DMS 273 treated with DMSO at 0.1 percent for 48 hours (cell line): ENCODE measurements at regions not wholly inside any gene's neighbourhood (a gene's known extent, or its start where the extent isn't known, plus 50 kb on each side); places are given as distances from the start of the nearest gene placed in this dataset.
"Not testable (repeated sequence)": the region's sequence is repeated elsewhere in the genome, so short reads cannot be mapped to it uniquely, and the experiment has no call there.

Experiments
- DNase-seq: peaks from one replicate; lab custom pipeline; 2025; lab: John Stamatoyannopoulos, UW

GRCh38 chr12:30203981-30204380 lies 420.2 kb upstream of the TMTC1 start:
- no peak for DNase-seq

DNA sequence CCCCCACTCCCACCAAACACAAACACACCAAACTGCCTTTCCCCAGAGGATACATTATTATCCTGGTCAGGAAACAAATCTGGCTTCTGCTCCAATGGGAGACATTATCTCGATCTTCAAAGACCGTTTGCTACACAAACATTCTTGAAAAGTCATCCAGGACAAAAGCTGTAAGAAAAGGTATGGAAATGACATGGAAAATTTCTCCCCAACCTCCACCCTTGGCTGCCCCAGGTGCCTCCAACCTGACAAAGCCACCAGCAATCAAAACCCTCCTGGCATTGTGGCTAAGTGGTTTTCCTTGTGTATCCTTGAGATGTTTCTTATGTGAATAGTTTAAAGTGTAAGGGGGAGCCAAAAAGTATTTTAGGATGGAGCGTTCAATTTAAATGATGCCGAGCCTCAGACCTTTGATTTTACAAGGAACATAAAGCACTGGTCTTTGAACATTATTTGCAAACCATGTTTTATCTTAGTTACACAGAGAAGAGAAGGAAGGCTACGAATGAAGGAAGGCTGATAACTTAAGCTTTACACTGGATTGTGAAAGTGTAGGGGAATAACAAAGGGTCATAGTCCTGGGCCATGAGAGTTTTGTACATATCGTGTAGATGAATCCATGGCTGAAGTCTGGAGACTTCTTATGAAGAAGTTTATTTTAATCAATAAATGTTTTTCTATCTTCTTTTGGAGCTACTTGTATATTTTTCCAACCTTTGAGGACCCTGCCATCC lies 418.9 kb upstream of the TMTC1 start:
- DNase-seq: no peak

GRCh38 chr12:30201301-30202160 lies 417.8 kb upstream of the TMTC1 start:
- no peak for DNase-seq

- DNase-seq: no peak
These were observed 417.1 kb upstream of the TMTC1 start for GRCh38 chr12:30200864-30201263.

GRCh38 chr12:30197392-30198057 lies 413.8 kb upstream of the TMTC1 start:
- DNase-seq: no peak

DNA sequence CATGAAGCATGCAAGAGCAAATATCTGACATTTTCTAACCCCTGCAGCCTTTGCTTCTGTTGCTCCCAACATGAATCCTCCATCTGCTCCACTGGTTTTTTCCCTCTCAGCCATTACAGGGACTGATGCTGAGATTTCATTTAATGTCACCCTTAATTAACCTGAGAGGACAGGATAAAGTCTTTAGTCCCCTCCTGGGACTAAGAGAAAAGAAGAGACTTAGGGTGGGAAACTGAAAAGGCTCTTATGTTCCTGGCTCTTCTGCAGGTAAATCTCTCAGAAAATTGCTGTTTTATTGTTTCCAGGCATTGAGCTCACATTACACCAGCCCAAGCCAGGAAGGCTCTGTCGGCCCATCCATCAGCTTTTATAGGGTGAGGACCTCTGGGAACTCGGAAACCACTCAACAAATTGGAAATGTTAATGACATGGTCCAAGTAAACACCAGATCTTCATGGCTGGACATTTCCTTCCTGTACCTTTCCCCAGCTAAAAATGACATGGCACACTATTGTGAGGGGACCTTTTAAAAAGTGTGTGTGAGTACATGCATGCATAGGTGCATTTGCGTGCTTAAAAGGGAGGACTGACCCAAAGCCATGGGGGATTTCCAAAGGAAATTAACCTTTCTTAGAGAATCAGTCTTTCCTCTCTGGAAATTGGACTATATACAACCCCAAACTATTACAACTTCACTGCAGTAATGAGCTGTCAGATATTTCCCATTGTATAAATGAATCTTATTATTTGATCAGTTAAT lies 408.1 kb upstream of the TMTC1 start:
- no peak for DNase-seq

DNA sequence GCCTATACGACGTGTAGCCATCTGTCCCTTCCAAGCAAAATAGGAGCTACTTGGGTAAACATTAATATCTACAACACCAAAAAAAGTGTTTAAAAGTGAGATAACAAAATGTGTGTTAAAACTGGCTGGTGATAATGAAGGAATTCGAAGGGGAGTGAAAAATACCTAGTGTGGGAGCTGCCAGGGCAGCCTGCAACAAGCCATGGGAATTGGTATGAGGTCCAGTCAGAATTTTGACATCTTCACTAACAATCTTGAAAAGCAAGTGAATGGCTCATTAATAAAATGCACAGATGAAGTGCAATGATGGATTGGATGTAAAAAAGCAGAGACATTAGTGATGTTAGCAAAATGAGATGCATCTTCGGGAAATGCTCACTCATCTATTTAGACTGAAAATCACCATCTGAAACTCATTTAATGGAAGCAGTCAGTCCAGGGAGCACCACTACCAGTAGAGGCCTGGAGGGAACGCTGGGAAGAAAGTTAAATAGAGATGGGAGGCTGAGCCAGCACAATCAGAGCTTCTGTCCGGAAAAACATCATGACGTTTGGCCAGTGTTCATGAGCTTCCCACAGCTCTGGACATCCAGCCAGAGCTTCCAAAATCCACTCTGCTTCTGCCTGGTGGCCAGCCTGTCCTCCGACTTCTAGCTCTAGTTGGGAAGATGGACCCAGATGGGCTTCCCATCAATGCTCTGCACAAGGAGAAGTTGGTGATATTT lies 405.0 kb upstream of the TMTC1 start:
- no peak for DNase-seq

- DNase-seq: no peak
These were observed 403.7 kb upstream of the TMTC1 start for GRCh38 chr12:30187426-30187825.

DNA sequence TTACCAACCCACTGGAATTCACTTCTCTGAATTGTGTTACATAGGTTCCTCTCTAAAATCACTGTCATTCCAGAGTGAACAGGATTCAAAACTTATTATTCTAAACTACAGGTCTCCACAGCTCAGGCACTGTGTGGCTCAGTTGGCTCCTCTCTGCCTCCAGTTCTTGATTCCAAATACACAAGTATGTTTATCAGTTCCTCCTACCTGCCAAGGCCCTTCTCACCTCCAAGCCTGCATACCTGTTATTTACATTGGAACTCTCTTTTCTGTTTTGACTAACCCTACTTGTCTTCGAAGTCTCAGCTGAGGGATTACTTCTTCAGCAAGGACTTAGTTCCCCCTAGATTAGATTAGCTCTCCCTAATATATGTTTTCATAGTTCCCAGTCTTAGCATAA lies 397.6 kb upstream of the TMTC1 start:
- no peak for DNase-seq

DNA sequence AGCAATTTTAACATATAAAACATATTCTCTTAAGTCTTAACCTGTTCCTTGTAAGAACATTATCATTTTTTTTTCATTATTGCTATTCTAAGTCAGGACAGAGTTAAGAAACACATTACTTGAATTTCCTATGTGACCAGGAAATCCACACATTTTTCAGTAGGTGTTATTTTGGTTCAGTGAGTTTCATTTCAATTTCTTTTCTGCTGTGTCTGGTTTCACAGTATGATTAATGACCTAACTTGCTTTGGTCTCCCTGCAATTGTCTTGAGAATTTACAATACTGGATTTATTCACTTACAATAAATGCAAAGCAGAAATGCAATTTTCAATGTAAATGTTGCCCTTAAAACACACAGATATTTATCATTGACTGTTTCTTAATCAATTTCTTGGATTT lies 396.9 kb upstream of the TMTC1 start:
- DNase-seq: no peak

DNA sequence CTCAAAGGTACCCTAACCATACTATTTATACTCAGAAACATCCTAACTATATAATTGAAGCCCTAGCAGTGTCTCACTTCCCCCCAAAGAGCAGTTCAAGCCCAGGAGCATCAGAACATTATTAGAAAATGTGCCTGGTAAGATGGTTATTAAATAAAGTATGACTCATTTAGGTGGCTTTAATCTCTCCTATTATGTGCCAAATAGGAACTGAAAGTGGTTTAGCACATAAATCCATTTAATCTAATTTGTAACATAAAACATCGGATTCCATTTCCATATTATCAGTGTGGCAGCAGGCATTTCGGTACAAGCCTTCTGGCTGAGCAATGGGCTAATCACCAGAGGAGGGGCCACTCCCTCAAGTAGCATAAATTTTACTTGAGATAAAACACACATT lies 395.2 kb upstream of the TMTC1 start:
- DNase-seq: no peak

DNA sequence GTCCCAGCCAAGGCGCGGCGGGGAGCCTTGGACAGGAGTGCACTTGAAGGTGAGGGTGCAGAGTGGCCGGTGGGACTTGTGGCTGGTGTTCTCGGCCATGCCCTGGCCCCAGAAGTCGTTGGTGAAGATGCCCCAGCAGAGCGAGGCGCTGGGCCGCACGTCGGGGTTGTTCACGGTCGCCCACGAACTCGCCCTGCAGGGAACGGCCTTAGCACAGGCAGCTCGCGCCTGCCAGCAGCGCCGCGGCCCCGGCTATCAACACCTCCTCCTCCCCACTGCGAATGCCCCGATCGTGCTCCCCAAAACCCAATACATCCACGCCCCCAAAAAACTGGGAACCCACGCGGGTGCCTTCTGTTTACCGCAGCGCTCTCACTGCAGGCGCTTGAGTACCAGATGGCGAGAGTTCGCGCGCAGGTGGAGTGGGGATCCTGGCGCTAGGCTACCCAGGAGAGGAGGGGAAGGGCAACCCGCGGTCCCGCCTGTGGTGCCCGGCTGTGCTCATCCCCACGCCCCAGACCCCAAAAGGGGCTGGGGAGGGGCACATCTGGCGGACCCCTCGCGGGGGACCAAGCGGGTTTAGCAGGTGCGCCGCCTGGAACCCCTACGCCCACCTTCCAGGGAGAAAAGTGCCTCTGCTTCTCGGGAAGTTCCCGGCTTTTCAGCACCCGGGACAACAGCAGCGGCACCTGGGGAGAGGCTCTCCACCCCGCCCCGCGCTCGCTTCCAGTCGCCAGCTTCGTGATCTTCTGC lies 386.3 kb upstream of the TMTC1 start:
- DNase-seq: no peak

DNA sequence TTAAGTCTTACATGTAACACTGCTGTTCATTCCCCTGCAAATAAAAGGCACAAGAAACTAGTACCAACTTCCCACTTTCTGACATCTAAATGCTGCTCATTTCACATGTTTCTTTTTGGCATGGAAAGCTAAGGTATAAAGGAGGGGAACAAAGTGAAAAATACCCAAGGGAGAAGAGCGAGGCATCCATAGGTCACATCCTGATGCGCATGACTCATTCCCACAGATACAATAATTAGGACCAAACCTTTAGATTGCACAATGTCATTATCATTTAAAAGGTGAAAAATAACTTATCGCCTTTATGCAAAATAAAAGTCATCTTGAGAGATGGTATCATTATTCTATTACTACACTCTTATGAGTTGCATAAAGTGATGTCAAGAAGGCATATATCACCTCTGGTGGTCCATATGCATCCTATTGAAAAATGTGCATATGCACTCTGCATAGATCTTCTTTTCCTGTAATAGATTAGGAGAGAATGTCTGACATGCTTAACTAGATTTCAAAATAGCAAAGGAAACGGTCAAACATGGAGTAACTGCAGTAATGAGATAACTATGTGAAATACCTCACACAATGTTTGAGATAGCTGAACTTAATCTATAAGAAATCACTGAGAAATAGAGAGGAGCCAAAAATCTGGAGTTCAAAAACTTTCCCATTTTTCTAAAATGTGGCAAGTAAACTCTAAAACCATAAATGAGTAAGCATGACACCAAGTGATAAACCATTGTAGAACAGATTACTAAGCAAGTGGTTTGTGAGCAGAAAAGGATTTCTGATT lies 382.5 kb upstream of the TMTC1 start:
- no peak for DNase-seq

DNA sequence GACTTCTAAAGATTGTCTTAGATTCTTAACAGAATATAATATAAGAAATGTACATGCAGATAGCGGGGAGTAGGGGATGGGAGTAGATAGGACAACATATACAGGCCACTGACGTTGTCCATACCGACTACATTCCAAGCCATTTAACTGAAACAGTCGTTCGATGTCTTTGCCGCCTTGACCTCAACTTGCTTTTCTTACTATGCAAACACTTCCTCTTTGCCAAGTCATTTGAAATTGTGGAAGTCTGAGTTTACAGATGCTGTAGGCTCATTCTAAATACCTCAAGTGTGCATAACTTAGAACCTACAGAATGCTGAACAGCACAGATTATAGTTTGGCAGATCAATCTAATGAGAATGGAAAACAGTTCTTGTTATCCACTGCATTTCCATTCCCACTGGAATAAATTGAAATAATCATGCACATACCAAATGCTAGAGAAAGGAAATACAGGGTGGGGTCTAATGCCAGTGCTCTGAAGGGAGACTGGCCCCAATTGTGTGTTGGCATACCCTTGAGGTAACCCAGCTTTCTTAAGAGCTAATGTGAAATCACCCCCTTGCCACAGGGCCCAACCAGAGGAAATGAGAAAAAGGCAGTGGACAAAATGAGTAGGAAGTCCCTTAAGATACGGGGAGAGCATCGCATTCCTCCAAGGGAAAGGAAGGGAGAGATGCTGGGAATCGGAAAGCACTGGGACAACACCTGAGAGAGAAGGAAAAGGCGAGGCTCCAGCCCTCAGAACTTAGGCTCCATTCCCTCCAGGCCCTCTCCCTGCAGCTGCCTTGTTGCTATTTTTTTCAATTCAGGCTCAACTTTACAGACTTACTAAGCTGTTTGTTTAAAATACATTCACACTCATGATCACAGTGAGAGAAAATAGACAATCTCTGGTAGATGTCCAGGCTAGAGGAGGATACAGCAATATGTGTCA lies 380.9 kb upstream of the TMTC1 start:
- DNase-seq: no peak

DNA sequence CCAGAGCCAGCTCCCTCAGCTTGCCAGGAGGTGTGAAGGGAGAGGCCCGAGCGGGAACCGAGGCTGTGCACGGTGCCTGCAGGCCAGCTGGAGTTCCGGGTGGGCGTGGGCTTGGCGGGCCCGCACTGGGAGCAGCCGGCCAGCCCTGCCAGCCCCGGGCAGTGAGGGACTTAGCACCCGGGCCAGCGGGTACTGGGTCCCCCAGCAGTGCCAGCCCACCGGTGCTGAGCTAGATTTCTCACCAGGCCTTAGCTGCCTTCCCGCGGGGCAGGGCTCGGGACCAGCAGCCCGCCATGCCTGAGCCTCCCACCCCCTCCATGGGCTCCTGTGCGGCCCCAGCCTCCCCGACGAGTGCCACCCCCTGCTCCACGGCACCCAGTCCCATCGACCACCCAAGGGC lies 373.1 kb upstream of the TMTC1 start:
- DNase-seq: not testable (repeated sequence)

DNA sequence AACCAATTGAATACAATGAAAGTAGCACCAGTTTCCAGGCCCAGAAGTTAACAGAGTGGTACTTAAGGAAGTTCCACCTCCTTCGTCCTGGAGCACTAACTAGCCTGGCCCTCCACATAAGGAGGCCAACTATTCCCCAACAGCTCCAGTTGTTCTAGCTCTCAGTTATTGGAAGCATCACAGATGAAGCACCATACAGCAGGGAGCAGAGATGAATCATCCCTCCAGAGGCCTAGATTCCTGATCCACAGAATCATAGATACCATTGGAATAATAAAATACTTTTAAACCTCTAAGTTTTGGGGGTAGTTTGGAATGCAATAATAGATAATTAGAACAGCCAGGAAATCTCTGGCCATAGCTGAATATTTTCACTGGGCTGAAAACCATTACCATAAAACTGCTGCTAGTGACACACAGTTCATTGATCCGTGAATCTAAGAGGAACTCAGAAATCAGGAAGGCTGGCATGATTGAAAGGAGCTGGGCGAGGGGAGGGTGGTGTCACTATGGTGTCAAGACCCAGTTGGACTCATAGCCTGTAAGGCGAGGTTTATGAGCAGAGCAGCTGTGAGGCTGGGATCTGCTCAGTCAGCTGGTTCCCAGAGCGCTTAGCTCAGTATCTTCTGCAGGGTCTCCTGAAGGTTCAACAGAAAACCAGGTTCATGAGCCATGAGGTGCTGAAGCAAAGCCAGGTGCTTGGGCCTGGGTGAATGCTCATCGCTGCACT lies 371.4 kb upstream of the TMTC1 start:
- DNase-seq: no peak

DNA sequence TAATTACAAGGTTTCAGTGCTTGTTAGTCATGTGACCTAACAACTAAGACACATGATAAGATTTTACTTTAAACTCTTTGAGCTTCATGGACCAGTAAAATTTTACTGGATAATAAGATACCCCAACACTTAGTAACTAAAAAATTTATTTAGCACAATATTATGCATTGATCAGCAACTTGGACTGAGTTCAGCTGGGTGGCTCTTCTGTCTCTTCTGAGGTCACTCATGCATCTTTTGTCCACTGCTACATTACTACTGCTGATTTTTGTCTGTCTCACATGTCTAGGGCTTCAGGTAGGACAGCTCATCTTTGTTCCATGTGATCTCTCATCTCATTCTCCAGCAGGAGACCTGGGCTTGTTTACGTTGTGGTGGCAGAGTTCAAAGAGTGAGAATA lies 370.2 kb upstream of the TMTC1 start:
- DNase-seq: no peak

- DNase-seq: no peak
These were observed 369.0 kb upstream of the TMTC1 start for GRCh38 chr12:30152705-30153104.
